Endothelial cell of umbilical vein (primary cell): ENCODE measurements at regions not wholly inside any gene's neighbourhood (a gene's known extent, or its start where the extent isn't known, plus 50 kb on each side); places are given as distances from the start of the nearest gene placed in this dataset.

Experiments
- BruUV-seq: library from RNA; stranded (reverse); fragments of 400-500 nt; replicated peaks from 2 replicates; lab custom pipeline; 2021; lab: Mats Ljungman, UMichigan
- CTCF ChIA-PET: fragments of 300-600, 350-600 bp; sonication (Branson Sonifier 250); formaldehyde crosslinking; loops from one replicate; lab custom pipeline; 2021; ENCODE audit warnings: antibody characterized with exemption, inconsistent platforms; lab: Charles Lee
- POLR2A ChIA-PET: fragments of 300-600, 350-600 bp; sonication (Branson Sonifier 250); formaldehyde crosslinking; loops from one replicate; lab custom pipeline; 2021; ENCODE audit warnings: antibody characterized with exemption, inconsistent platforms; lab: Charles Lee
- DNase-seq: peaks from one replicate; pipeline ENCODE4 v3.0.0-alpha.2; 2011; ENCODE audit warnings: low read depth, low spot score
- FAIRE-seq: peaks from 2 replicates; lab custom pipeline; 2011; peaks lifted over from hg19 to GRCh38; lab: Jason Lieb, UNC
- H2AFZ ChIP-seq: 2 replicates; pipeline ENCODE4 v1.6.0; 2012; ENCODE audit warnings: low read depth, low read length, control low read depth, inconsistent platforms
- H3K27ac ChIP-seq: 2 replicates; pipeline ENCODE4 v1.5.1; 2011; ENCODE audit warnings: low read depth, mild to moderate bottlenecking, control low read depth, low read length, moderate library complexity; ENCODE audit not compliant: insufficient read depth
- H3K27me3 ChIP-seq, 2 experiments: 2 replicates each; pipeline versions ENCODE4 v1.6.0 to v1.6.1; 2011; ENCODE audit warnings: low read length in 2 of 2, mixed read lengths in 1 of 2; ENCODE audit not compliant: control insufficient read depth in 2 of 2, insufficient read depth in 2 of 2
- H3K36me3 ChIP-seq, 2 experiments: 2 replicates in 1 of 2; 3 replicates in 1 of 2; pipeline ENCODE4 v1.5.1; 2011; ENCODE audit warnings: low read length in 2 of 2, mild to moderate bottlenecking in 1 of 2, moderate library complexity in 1 of 2; ENCODE audit not compliant: control insufficient read depth in 2 of 2, insufficient read depth in 2 of 2; ENCODE audit errors: extremely low read depth in 1 of 2
- H3K4me1 ChIP-seq: 3 replicates; pipeline ENCODE4 v1.5.1; 2011; ENCODE audit warnings: mild to moderate bottlenecking, low read length; ENCODE audit not compliant: control insufficient read depth, insufficient read depth; ENCODE audit errors: extremely low read depth
- H3K4me2 ChIP-seq: 2 replicates; pipeline ENCODE4 v1.6.1; 2011; ENCODE audit warnings: low read length, control low read depth, mixed read lengths; ENCODE audit not compliant: insufficient read depth
- H3K4me3 ChIP-seq, 3 experiments: fragments of 200-600 bp in 1 of 3; sonication (generic), shearing (Covaris generic) in 1 of 3; replicated peaks in 1 of 3; 2 replicates each; pipeline ENCODE4 v1.5.1; 2011 to 2016; ENCODE audit warnings: control low read depth in 3 of 3, low read length in 3 of 3, mild to moderate bottlenecking in 2 of 3, inconsistent platforms in 1 of 3, low read depth in 1 of 3, moderate library complexity in 1 of 3; ENCODE audit not compliant: insufficient read depth in 1 of 3
- H3K79me2 ChIP-seq: 2 replicates; pipeline ENCODE4 v1.6.0; 2012; ENCODE audit warnings: low read length, inconsistent platforms; ENCODE audit not compliant: control insufficient read depth, insufficient read depth
- H3K9ac ChIP-seq: replicated peaks from 2 replicates; pipeline ENCODE3; 2011; ENCODE audit warnings: low read length, control low read depth; ENCODE audit not compliant: insufficient read depth; ENCODE audit errors: extremely low read depth
- H3K9me1 ChIP-seq: replicated peaks from 3 replicates; pipeline ENCODE4 v1.6.0; 2011; ENCODE audit warnings: mild to moderate bottlenecking, low read length; ENCODE audit not compliant: control insufficient read depth, insufficient read depth; ENCODE audit errors: extremely low read depth
- H3K9me3 ChIP-seq: replicated peaks from 2 replicates; pipeline ENCODE4 v1.5.1; 2012; ENCODE audit warnings: low read length, inconsistent platforms; ENCODE audit not compliant: control insufficient read depth, insufficient read depth
- H4K20me1 ChIP-seq: replicated peaks from 2 replicates; pipeline ENCODE3; 2011; ENCODE audit warnings: mild to moderate bottlenecking, low read length; ENCODE audit not compliant: control insufficient read depth, insufficient read depth; ENCODE audit errors: extremely low read depth
- EZH2 ChIP-seq: IDR thresholded peaks from 2 replicates; pipeline ENCODE4 v1.6.1; 2012; ENCODE audit warnings: borderline replicate concordance, low read depth, mild to moderate bottlenecking, moderate library complexity, low read length, inconsistent platforms; ENCODE audit not compliant: severe bottlenecking
- FOS ChIP-seq: IDR thresholded peaks from 2 replicates; pipeline ENCODE4 v1.6.1; 2011; ENCODE audit warnings: mild to moderate bottlenecking, low read length, moderate library complexity, borderline replicate concordance; ENCODE audit not compliant: insufficient read depth
- GATA2 ChIP-seq: IDR thresholded peaks from 2 replicates; pipeline ENCODE4 v1.7.0; 2011; ENCODE audit warnings: low read depth, mild to moderate bottlenecking, moderate library complexity, mixed read lengths, low read length; ENCODE audit not compliant: insufficient read length, insufficient read depth
- JUN ChIP-seq: IDR thresholded peaks from 2 replicates; pipeline ENCODE4 v1.6.1; 2011; ENCODE audit warnings: borderline replicate concordance, low read depth; ENCODE audit not compliant: insufficient read length, insufficient read depth
- MYC ChIP-seq: IDR thresholded peaks from one replicate; pipeline ENCODE4 v1.6.1; 2011; ENCODE audit warnings: mild to moderate bottlenecking, low read depth, low read length
- POLR2A ChIP-seq: IDR thresholded peaks from 2 replicates; pipeline ENCODE4 v1.6.1; 2012; ENCODE audit warnings: low read depth, mild to moderate bottlenecking, control low read depth, low read length
- POLR2AphosphoS5 ChIP-seq: IDR thresholded peaks from 2 replicates; pipeline ENCODE4 v1.6.1; 2012; ENCODE audit warnings: low read depth, mild to moderate bottlenecking, control low read depth, low read length, moderate library complexity; ENCODE audit not compliant: insufficient read depth
- dilution Hi-C: fragments of 300-500 bp; cut with MboI; formaldehyde crosslinking; loops from one replicate; pipeline ENCODE4 v1.15.0; 2019; ENCODE audit warnings: low sequenced_read_pairs; ENCODE audit not compliant: extremely low pct_ligation_motif_present
- intact Hi-C: fragments of 100-400 bp; cut with micrococcal nuclease; formaldehyde crosslinking; loops from one replicate; pipeline ENCODE4 v1.10.0; 2022
- TF ChIP-seq, protein P1 (sequence below), 2 donors: IDR thresholded peaks; 1 replicate in 1 of 2; 2 replicates in 1 of 2; pipeline ENCODE4 v1.5.1; 2011; ENCODE audit warnings: low read length in 2 of 2, mild to moderate bottlenecking in 2 of 2, moderate library complexity in 2 of 2, control low read depth in 1 of 2, inconsistent platforms in 1 of 2, low read depth in 1 of 2; ENCODE audit not compliant: insufficient read depth in 1 of 2; ENCODE audit errors: extremely low read depth in 1 of 2
- TF ChIP-seq, protein P2 (sequence below): IDR thresholded peaks from 2 replicates; pipeline ENCODE4 v1.6.1; 2011; ENCODE audit not compliant: insufficient read depth, insufficient read length

DNA sequence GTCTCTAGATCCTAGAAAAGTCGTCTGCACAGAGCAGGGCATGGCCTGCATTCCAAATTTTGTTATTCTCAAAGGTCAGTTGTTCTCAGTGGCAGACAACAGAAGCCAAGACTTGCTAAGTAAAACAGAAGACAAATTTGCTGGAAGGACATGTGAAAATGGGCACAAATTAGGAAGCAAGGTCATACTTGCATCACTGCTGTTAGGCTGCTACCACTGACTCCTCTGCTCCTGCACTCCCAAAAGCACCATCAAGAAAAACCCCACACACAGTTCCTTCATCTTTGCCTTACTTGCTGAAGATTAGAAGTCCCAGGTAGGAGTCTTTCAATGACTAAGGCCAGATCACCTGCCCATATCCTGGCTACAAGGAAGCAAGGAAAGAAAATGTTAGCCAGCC, 69.9 kb upstream of the ATP2C1 start:
- no peak overlapping the region for H3K27ac ChIP-seq
- H4K20me1 ChIP-seq, result no peaks in the 10 kb centered on the region
- no peaks in the 10 kb centered on the region for H3K9me1 ChIP-seq
- CTCF ChIA-PET, result no interaction called here
- no peak overlapping the region for H3K9ac ChIP-seq
- H3K4me1 ChIP-seq, result no peaks in the 10 kb centered on the region
- no peaks in the 10 kb centered on the region for H3K36me3 ChIP-seq
- no peak overlapping the region for H3K4me2 ChIP-seq
- FAIRE-seq (no peak), DNase-seq (no peak)
- dilution Hi-C loops (no loop called here), intact Hi-C loops (no loop called here)
- BruUV-seq, result no TSS peak
- no peaks in the 10 kb centered on the region for H3K9me3 ChIP-seq
- H3K27me3 ChIP-seq, result no peaks in the 10 kb centered on the region
- no peak overlapping the region for H3K4me3 ChIP-seq
- TF ChIP-seq, protein P1, sequence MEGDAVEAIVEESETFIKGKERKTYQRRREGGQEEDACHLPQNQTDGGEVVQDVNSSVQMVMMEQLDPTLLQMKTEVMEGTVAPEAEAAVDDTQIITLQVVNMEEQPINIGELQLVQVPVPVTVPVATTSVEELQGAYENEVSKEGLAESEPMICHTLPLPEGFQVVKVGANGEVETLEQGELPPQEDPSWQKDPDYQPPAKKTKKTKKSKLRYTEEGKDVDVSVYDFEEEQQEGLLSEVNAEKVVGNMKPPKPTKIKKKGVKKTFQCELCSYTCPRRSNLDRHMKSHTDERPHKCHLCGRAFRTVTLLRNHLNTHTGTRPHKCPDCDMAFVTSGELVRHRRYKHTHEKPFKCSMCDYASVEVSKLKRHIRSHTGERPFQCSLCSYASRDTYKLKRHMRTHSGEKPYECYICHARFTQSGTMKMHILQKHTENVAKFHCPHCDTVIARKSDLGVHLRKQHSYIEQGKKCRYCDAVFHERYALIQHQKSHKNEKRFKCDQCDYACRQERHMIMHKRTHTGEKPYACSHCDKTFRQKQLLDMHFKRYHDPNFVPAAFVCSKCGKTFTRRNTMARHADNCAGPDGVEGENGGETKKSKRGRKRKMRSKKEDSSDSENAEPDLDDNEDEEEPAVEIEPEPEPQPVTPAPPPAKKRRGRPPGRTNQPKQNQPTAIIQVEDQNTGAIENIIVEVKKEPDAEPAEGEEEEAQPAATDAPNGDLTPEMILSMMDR (IDR thresholded peaks at IDR 0.05; ENCODE audit: extremely low read depth in 1 of 2, insufficient read depth in 1 of 2, low read depth in 1 of 2, low read length in 2 of 2), result no peak
- no peak for TF ChIP-seq EZH2
- TF ChIP-seq GATA2, result no peak
- no peak for TF ChIP-seq POLR2A
- TF ChIP-seq JUN, result no peak
- TF ChIP-seq FOS, result no peak
- TF ChIP-seq, protein P2, sequence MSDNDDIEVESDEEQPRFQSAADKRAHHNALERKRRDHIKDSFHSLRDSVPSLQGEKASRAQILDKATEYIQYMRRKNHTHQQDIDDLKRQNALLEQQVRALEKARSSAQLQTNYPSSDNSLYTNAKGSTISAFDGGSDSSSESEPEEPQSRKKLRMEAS, result no peak
- no peak for TF ChIP-seq MYC
- no peak for TF ChIP-seq POLR2AphosphoS5
- no peak overlapping the region for H2AFZ ChIP-seq
- POLR2A ChIA-PET, result no interaction called here
- H3K79me2 ChIP-seq, result no peaks in the 10 kb centered on the region
